GM13976 (cell line): ENCODE measurements at regions not wholly inside any gene's neighbourhood (a gene's known extent, or its start where the extent isn't known, plus 50 kb on each side); places are given as distances from the start of the nearest gene placed in this dataset.

ENCODE experiments used
- DNase-seq: peaks from one replicate; pipeline ENCODE4 v3.0.0; 2012; ENCODE audit warnings: low spot score
- in situ Hi-C: fragments of 300-500 bp; cut with MboI; formaldehyde crosslinking; loops from one replicate; pipeline ENCODE4 v1.12.0; 2022; ENCODE audit warnings: low sequenced_read_pairs, mixed read lengths, inconsistent platforms; ENCODE audit not compliant: unreplicated experiment
- TF ChIP-seq, protein P1 (sequence below): IDR thresholded peaks from 2 replicates; pipeline ENCODE4 v1.5.1; 2012; ENCODE audit warnings: borderline replicate concordance, mild to moderate bottlenecking; ENCODE audit not compliant: insufficient read depth; ENCODE audit errors: extremely low read depth, missing control alignments, control extremely low read depth

GRCh38 chr6:98586163-98586562 lies 248.2 kb upstream of the POU3F2 start:
- in situ Hi-C loops = no loop called here
- TF ChIP-seq, protein P1, sequence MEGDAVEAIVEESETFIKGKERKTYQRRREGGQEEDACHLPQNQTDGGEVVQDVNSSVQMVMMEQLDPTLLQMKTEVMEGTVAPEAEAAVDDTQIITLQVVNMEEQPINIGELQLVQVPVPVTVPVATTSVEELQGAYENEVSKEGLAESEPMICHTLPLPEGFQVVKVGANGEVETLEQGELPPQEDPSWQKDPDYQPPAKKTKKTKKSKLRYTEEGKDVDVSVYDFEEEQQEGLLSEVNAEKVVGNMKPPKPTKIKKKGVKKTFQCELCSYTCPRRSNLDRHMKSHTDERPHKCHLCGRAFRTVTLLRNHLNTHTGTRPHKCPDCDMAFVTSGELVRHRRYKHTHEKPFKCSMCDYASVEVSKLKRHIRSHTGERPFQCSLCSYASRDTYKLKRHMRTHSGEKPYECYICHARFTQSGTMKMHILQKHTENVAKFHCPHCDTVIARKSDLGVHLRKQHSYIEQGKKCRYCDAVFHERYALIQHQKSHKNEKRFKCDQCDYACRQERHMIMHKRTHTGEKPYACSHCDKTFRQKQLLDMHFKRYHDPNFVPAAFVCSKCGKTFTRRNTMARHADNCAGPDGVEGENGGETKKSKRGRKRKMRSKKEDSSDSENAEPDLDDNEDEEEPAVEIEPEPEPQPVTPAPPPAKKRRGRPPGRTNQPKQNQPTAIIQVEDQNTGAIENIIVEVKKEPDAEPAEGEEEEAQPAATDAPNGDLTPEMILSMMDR = no peak
- no peak for DNase-seq

DNA sequence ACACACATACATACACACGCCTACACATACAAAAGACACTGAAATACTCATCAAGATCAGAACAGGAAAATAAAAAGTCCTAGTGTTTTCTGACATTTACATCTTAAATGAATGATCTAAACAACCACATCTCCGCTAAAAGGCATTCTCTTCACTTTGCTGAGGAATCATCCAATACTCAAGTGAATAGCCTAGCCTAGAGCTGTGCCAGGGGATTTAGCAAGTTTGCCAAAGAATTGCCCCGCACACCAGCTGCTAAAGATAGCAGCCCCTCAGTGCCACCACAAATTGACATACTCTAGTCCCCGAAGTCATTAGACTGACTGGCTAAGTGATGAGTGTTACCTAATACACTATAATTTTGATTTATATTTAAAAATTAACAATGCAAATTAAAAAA lies 246.8 kb upstream of the POU3F2 start:
- in situ Hi-C loops = no loop called here
- TF ChIP-seq, protein P1 = no peak
- no peak for DNase-seq

DNA sequence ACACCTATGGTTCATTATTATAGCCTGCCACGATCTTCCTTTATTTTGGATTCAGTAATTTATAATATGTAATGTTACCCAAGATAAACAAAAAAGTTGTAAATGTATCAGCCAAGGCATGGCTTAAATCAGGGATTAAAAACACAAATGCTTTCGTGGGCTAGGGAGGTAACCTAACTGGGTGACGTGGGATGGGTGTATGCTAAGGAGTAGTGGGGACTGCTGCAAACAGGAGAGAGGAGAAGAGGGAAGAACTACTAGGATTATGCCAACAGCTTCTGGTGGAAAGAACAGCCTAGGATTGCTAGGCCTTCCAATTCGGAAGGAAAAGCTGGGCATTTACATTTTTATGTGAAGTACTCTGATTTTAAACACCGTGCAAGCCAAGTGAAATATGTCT lies 244.8 kb upstream of the POU3F2 start:
- TF ChIP-seq, protein P1 = no peak
- DNase-seq = no peak
- in situ Hi-C loops = no loop called here

DNA sequence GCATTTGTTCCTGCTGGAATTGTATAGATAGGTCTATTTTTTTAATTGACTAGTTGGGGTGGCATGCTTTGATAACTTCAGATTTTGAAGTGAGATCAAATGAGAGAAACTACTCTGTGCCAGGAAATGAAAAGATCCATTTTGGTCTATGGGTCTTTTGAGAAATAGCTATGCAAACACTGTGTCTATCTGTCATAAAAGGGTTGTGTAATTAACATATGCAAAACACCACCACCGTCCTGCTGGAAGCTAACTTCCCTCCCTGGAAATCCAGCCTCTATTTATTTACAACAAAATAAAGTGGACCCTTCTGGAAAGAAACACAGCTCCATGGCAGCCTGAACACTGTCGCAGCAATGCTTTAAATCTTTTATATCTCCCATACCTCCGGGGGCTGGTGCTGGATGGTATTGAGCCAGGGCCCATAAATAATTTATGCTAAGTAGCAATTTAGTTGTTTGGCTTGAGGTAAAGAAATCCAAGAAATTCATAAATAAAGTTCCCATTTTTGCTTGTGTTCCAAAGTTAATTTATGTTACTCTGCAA lies 244.2 kb upstream of the POU3F2 start:
- in situ Hi-C loops = no loop called here
- TF ChIP-seq, protein P1 = no peak
- no peak for DNase-seq

DNA sequence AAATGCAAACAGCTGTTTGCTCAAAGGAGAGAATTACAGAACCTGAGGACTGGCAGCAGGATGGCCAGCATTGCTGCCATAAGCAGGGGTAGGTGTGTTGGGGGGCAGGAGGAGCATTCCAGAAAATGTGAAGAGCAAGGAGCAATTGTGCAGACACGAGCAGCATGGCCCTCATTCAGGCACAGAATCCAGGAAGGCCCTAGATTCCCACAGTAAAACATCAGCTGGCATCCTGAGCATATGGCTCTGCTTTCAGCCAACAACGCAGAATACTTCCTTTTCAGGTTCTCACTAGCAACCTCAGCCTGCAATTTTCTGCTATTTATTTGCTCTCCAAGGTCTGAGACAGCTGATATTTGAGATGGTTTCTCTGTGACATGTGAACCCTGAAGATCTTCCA lies 243.4 kb upstream of the POU3F2 start:
- in situ Hi-C loops = no loop called here
- no peak for DNase-seq
- TF ChIP-seq, protein P1 = no peak

GRCh38 chr6:98593676-98594075 lies 240.7 kb upstream of the POU3F2 start:
- DNase-seq = no peak
- TF ChIP-seq, protein P1 = no peak
- in situ Hi-C loops = no loop called here

DNA sequence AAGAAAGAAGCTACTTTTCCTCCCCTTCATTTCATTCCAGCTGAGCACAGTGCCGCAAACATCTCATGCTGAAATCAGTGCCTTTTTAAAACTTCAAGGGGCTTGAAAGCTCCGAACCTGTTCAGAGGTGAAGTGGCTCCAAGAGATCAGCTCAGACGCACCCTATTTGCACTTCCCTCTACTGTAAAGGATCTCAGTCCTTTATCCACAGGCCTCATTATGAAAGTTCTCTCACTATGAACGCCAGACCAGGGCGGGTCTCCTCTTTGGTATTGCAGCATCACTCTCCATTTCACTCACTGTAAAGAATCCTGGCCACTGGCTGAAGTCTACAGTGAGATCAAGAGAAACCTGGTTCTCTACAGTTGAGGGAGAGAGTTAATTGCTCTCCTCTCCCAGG lies 232.7 kb upstream of the POU3F2 start:
- no peak for DNase-seq
- TF ChIP-seq, protein P1 = no peak
- in situ Hi-C loops = no loop called here
